Fibroblast of skin of left biceps (primary cell): ENCODE measurements at regions not wholly inside any gene's neighbourhood (a gene's known extent, or its start where the extent isn't known, plus 50 kb on each side); places are given as distances from the start of the nearest gene placed in this dataset.
A peak's percentile ranks its signal among the peaks of the same experiment; 100 is the strongest.
"Not testable (repeated sequence)": the region's sequence is repeated elsewhere in the genome, so short reads cannot be mapped to it uniquely, and the experiment has no call there.

ENCODE experiments used
- DNase-seq, 2 experiments: peaks; one replicate each; pipeline ENCODE4 v3.0.0-alpha.2; 2013; ENCODE audit warnings: low read depth in 2 of 2

GRCh38 chr15:79157631-79158592 lies 67.3 kb upstream of the RASGRF1 start:
- DNase-seq: no peak

- DNase-seq: no peak
Measured at GRCh38 chr15:79156704-79157375, 66.3 kb upstream of the RASGRF1 start.

- DNase-seq: no peak
Measured at GRCh38 chr15:79154483-79155135, 64.0 kb upstream of the RASGRF1 start.

- DNase-seq: not testable (repeated sequence)
Measured at GRCh38 chr15:79144290-79144689, 53.7 kb upstream of the RASGRF1 start.

GRCh38 chr15:79140846-79141570 lies 50.4 kb upstream of the RASGRF1 start:
- peak in 1 of 2 experiments; percentile 6 for DNase-seq
